GM12878 (cell line): ENCODE measurements at regions not wholly inside any gene's neighbourhood (a gene's known extent, or its start where the extent isn't known, plus 50 kb on each side); places are given as distances from the start of the nearest gene placed in this dataset.

Experiments
- ATAC-seq: fragments of 200-7000 bp; cut with Tn5 transposase; 3 replicates; pipeline ENCODE4 v1.9.1; 2020; ENCODE audit warnings: mild to moderate bottlenecking, moderate library complexity
- BruUV-seq: library from RNA; stranded (reverse); fragments of 400-500 nt; replicated peaks from 2 replicates; lab custom pipeline; 2021; lab: Mats Ljungman, UMichigan
- CTCF ChIA-PET: fragments of 300-600 bp; sonication (Branson Sonifier 250); formaldehyde crosslinking; extraction: SDS; loops from one replicate; lab custom pipeline; 2021; ENCODE audit warnings: inconsistent platforms; lab: Yijun Ruan, JAX
- POLR2A ChIA-PET: fragments of 350-600 bp; formaldehyde crosslinking; extraction: SDS; loops from one replicate; lab custom pipeline; 2021; ENCODE audit warnings: inconsistent platforms; lab: Charles Lee
- RAD21 ChIA-PET: fragments of 300-600 bp; sonication (Branson Sonifier 250); formaldehyde crosslinking; loops from one replicate; lab custom pipeline; 2023; ENCODE audit warnings: antibody characterized with exemption; ENCODE audit not compliant: unreplicated experiment; lab: Charles Lee
- SMC1A ChIA-PET: fragments of 300-600 bp; sonication (Branson Sonifier 250); formaldehyde crosslinking; loops from one replicate; lab custom pipeline; 2023; ENCODE audit not compliant: unreplicated experiment, uncharacterized antibody; lab: Charles Lee
- DNase-seq: peaks from one replicate; pipeline ENCODE4 v3.0.0-alpha.2; 2011; ENCODE audit warnings: low read depth, low spot score
- FAIRE-seq: peaks from 3 replicates; lab custom pipeline; 2011; peaks lifted over from hg19 to GRCh38; lab: Jason Lieb, UNC
- H2AFZ ChIP-seq: 2 replicates; pipeline ENCODE4 v1.6.0; 2011; ENCODE audit warnings: low read depth, low read length, control low read depth; ENCODE audit not compliant: control insufficient read depth
- H3K27ac ChIP-seq: 2 replicates; pipeline ENCODE4 v1.5.1; 2011; ENCODE audit warnings: control low read depth; ENCODE audit not compliant: control insufficient read depth, insufficient read depth
- H3K27me3 ChIP-seq, 2 experiments: replicated peaks in 1 of 2; 2 replicates each; pipeline versions ENCODE4 v1.6.0 to v1.6.1; 2011; ENCODE audit warnings: low read length in 1 of 2; ENCODE audit not compliant: control insufficient read depth in 2 of 2, insufficient read depth in 2 of 2
- H3K36me3 ChIP-seq, 2 experiments: 2 replicates each; pipeline ENCODE4 v1.5.1; 2011; ENCODE audit warnings: low read length in 1 of 2; ENCODE audit not compliant: control insufficient read depth in 2 of 2, insufficient read depth in 2 of 2
- H3K4me1 ChIP-seq: 2 replicates; pipeline ENCODE4 v1.6.1; 2011; ENCODE audit warnings: mild to moderate bottlenecking, low read length, moderate library complexity, mixed read lengths; ENCODE audit not compliant: control insufficient read depth, insufficient read depth
- H3K4me2 ChIP-seq: 2 replicates; pipeline ENCODE4 v1.6.0; 2011; ENCODE audit warnings: control low read depth; ENCODE audit not compliant: control insufficient read depth, insufficient read depth
- H3K4me3 ChIP-seq: fragments of 200-600 bp; sonication (generic); 2 replicates; pipeline ENCODE4 v1.5.1; 2016
- H3K79me2 ChIP-seq: 2 replicates; pipeline ENCODE4 v1.6.0; 2011; ENCODE audit warnings: low read length; ENCODE audit not compliant: control insufficient read depth, insufficient read depth
- H3K9ac ChIP-seq: 2 replicates; pipeline ENCODE4 v1.8.0; 2011; ENCODE audit warnings: low read length, control low read depth, mixed read lengths; ENCODE audit not compliant: control insufficient read depth, insufficient read depth
- H3K9me3 ChIP-seq: replicated peaks from 3 replicates; pipeline ENCODE4 v1.5.1; 2011; ENCODE audit warnings: mild to moderate bottlenecking, low read length; ENCODE audit not compliant: control insufficient read depth, insufficient read depth
- H4K20me1 ChIP-seq: 2 replicates; pipeline ENCODE4 v1.6.0; 2011; ENCODE audit not compliant: control insufficient read depth, insufficient read depth
- BMI1 ChIP-seq: fragments of 450-650 bp; IDR thresholded peaks from 2 replicates; pipeline ENCODE4 v1.6.1; 2016; ENCODE audit warnings: mild to moderate bottlenecking, moderate library complexity, borderline replicate concordance
- DPF2 ChIP-seq: fragments of 450-650 bp; IDR thresholded peaks from 2 replicates; pipeline ENCODE4 v1.6.1; 2017; ENCODE audit warnings: mild to moderate bottlenecking
- EP300 ChIP-seq, 2 experiments: fragments of 150-350 bp in 1 of 2; IDR thresholded peaks; 2 replicates each; pipeline ENCODE4 v1.6.1; 2011 to 2012; ENCODE audit warnings: low read depth in 2 of 2, low read length in 2 of 2, borderline replicate concordance in 1 of 2, improper control_type of control experiment in 1 of 2, inconsistent platforms in 1 of 2; ENCODE audit not compliant: control insufficient read depth in 1 of 2
- IKZF1 ChIP-seq: fragments of 450-650 bp; conservative IDR thresholded peaks from 2 replicates; pipeline ENCODE4 v1.6.1; 2017; ENCODE audit warnings: antibody characterized with exemption, mild to moderate bottlenecking
- MTA2 ChIP-seq: fragments of 450-650 bp; IDR thresholded peaks from 2 replicates; pipeline ENCODE4 v1.6.1; 2016; ENCODE audit warnings: low read depth, mild to moderate bottlenecking, moderate library complexity
- NFYA ChIP-seq: IDR thresholded peaks from 2 replicates; pipeline ENCODE4 v1.6.1; 2011; ENCODE audit warnings: low read depth, mild to moderate bottlenecking, low read length, improper control_type of control experiment, borderline replicate concordance
- RELB ChIP-seq: fragments of 450-650 bp; IDR thresholded peaks from 2 replicates; pipeline ENCODE4 v1.6.1; 2017; ENCODE audit warnings: low read depth, mild to moderate bottlenecking, moderate library complexity
- SPI1 ChIP-seq: IDR thresholded peaks from 2 replicates; pipeline ENCODE4 v1.6.1; 2011; ENCODE audit warnings: low read depth, mild to moderate bottlenecking, low read length, moderate library complexity, borderline replicate concordance; ENCODE audit not compliant: insufficient read depth
- SRF ChIP-seq, 2 experiments: IDR thresholded peaks; 2 replicates each; pipeline ENCODE4 v1.6.1; 2011; ENCODE audit warnings: low read depth in 2 of 2, low read length in 2 of 2, mild to moderate bottlenecking in 1 of 2, moderate library complexity in 1 of 2
- ZBTB33 ChIP-seq: fragments of 450-650 bp; IDR thresholded peaks from 2 replicates; pipeline ENCODE4 v1.6.1; 2017; ENCODE audit warnings: mild to moderate bottlenecking
- WGBS: methylation state at CpG from one replicate; pipeline ENCODE4 v1.1.6; 2016; ENCODE audit warnings: low lambda C conversion rate; ENCODE audit not compliant: insufficient replicate concordance, insufficient coverage; ENCODE audit errors: missing lambda C conversion rate; 5-methylcytosine and 5-hydroxymethylcytosine counted together
- in situ Hi-C: fragments of 300-500 bp; cut with MboI; formaldehyde crosslinking; loops from 9 replicates; pipeline ENCODE4 v1.14.3; 2018; ENCODE audit warnings: mixed read lengths
- intact Hi-C: fragments of 100-400 bp; cut with micrococcal nuclease; formaldehyde crosslinking; loops from one replicate; pipeline ENCODE4 v1.14.2; 2022; ENCODE audit not compliant: unreplicated experiment

GRCh38 chr12:46919666-46920400 is 94.0 kb upstream of the SLC38A4 start:
- no peak for DNase-seq
- in situ Hi-C loops: no loop called here
- CTCF ChIA-PET: no interaction called here
- peak; percentile 34 for ATAC-seq
- no peak for TF ChIP-seq ZBTB33
- TF ChIP-seq BMI1: no peak
- TF ChIP-seq, all 136 proteins: peak for 0
- no peaks in the 10 kb centered on the region for H3K27me3 ChIP-seq
- no peak overlapping the region for H3K9ac ChIP-seq
- H2AFZ ChIP-seq: no peak overlapping the region
- ChIA-PET POLR2A (no interaction called here), SMC1A (interaction anchor here (1.0 kb wide), 1 partner anchor 102 kb away, joined by 3 read pairs; no protein-coding TSS in a partner anchor), RAD21 (no interaction called here)
- no peaks in the 10 kb centered on the region for H4K20me1 ChIP-seq
- BruUV-seq: no TSS peak
- H3K36me3 ChIP-seq: no peaks in the 10 kb centered on the region
- FAIRE-seq: no peak
- no peaks in the 10 kb centered on the region for H3K79me2 ChIP-seq
- H3K4me2 ChIP-seq: no peak overlapping the region
- H3K9me3 ChIP-seq: no peaks in the 10 kb centered on the region
- 23% methylated on average over 9 of the region's 9 CpGs for WGBS
- intact Hi-C loops: no loop called here
- no peak overlapping the region for H3K4me3 ChIP-seq
- H3K4me1 ChIP-seq: no peaks in the 10 kb centered on the region
- no peak overlapping the region for H3K27ac ChIP-seq

GRCh38 chr12:46920499-46920898 is 94.7 kb upstream of the SLC38A4 start:
- no peak overlapping the region for H3K9ac ChIP-seq
- ATAC-seq (peak; percentile 94), FAIRE-seq (no peak), DNase-seq (no peak)
- WGBS: 86% methylated on average over 1 of the region's 1 CpG
- no peaks in the 10 kb centered on the region for H3K4me1 ChIP-seq
- H3K27me3 ChIP-seq: no peaks in the 10 kb centered on the region
- H3K27ac ChIP-seq: no peak overlapping the region
- in situ Hi-C loops: no loop called here
- ChIA-PET POLR2A (no interaction called here), CTCF (no interaction called here), SMC1A (no interaction called here), RAD21 (no interaction called here)
- H3K36me3 ChIP-seq: no peaks in the 10 kb centered on the region
- H3K4me2 ChIP-seq: no peak overlapping the region
- H2AFZ ChIP-seq: no peak overlapping the region
- H3K9me3 ChIP-seq: no peaks in the 10 kb centered on the region
- 0 out of 2 replicates have a peak, but pooled peaks have one; percentile 14 for TF ChIP-seq IKZF1
- peak; percentile 40; the same call in 1 of the 2 replicates for TF ChIP-seq BMI1
- no peak for TF ChIP-seq SRF (IDR thresholded peaks at IDR 0.05; ENCODE audit: low read depth in 2 of 2, low read length in 2 of 2)
- peak; percentile 93 for TF ChIP-seq SPI1
- peak; percentile 62; the same call in 1 of the 2 replicates for TF ChIP-seq DPF2
- TF ChIP-seq NFYA: no peak
- TF ChIP-seq MTA2: peak; percentile 85
- peak; percentile 37; the same call in 1 of the 2 replicates for TF ChIP-seq RELB
- peak in 1 of 2 experiments; percentile 47; a peak in 1 of 4 replicates for TF ChIP-seq EP300 (IDR thresholded peaks at IDR 0.05; ENCODE audit: borderline replicate concordance in 1 of 2, control insufficient read depth in 1 of 2, low read depth in 2 of 2, low read length in 2 of 2)
- H4K20me1 ChIP-seq: no peaks in the 10 kb centered on the region
- H3K79me2 ChIP-seq: no peaks in the 10 kb centered on the region
- no TSS peak for BruUV-seq
- no peak overlapping the region for H3K4me3 ChIP-seq
- intact Hi-C loops: no loop called here
